ENCODE measurements at regions not wholly inside any gene's neighbourhood (a gene's known extent, or its start where the extent isn't known, plus 50 kb on each side); places are given as distances from the start of the nearest gene placed in this dataset.

DNA sequence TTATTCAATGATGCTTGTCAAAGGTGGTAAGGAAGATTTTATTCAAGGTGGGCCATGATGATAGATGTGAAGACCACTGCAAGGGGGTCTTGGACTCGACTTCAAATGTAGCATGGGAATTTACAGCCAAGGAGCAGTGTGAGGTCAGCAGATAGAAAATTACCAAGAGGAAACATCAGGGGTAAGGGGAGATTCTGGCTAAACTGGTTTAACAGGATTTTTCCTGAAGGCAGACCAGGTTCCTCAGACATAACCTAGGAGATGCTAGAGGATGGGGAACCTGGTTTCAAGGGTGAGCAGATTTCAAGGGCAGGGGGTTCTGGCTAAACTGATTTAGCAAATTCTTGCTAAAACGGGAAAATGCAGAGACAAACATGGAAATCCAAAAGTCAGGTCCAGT lies 464.9 kb downstream of the TAFA4 start:
- DNase-seq (ENCODE audit: low read depth) = no peak

- DNase-seq (ENCODE audit: low read depth) = no peak
Measured at GRCh38 chr3:68458581-68458980, 473.8 kb downstream of the TAFA4 start.

DNA sequence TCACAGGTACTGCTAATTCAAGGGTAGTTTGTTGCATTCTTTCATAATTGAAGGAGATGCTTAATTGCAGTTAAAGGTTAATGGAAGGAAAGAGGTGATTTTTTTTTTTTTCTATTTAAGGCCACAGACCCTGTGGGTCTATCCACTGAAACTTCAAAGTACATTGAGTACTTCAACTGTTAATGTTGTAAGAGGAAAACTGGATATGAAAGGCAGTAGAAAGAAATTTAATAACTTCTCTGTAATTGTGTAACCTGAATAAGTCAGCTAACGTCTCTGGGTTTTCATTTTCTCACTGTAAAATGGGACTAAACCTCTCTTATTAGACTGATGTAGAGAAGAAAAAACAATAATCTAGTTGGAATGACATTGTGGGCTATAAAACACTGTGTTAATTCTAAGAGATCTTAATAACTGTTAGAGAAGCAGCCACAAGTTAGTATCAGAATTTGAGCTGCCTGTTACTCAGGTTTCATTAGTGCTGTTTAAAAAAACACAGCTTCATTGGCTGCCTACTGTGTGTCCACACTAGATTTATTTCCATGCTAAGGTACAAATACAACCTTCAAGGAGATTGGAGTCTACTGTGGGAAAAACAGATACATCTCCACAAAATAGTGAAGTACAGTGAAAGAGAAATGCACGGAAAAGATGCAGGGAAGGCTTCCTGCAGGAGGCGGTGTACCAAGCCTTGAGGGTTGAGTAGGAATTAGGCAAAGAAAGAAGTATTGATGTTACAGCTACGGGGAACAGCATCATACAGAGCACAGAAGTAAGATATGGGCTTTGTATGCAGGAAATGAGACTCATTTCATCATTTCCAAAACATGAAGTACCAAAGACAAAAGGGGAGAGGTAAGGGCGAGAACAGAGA lies 483.6 kb downstream of the TAFA4 start:
- DNase-seq (ENCODE audit: low read depth) = no peak

DNA sequence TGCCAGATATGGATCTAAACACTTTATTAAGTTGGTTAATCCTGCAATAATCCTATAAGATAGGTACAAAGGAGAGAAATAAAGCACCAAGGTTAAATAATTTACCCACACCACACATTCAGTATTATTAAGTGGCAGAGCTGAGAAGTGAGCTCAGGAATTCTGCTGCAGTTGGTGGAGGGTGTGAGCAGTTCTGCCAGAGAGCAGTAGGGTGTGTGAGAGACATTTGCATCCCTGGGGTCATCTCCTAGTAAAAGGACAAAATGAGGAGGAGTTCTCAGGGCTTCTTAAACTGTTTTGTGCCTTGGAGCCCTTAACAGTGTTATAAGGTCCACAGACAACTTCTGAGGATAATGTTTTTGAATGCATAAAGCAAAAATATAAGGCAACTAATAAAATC lies 484.5 kb downstream of the TAFA4 start:
- DNase-seq (ENCODE audit: low read depth) = no peak

DNA sequence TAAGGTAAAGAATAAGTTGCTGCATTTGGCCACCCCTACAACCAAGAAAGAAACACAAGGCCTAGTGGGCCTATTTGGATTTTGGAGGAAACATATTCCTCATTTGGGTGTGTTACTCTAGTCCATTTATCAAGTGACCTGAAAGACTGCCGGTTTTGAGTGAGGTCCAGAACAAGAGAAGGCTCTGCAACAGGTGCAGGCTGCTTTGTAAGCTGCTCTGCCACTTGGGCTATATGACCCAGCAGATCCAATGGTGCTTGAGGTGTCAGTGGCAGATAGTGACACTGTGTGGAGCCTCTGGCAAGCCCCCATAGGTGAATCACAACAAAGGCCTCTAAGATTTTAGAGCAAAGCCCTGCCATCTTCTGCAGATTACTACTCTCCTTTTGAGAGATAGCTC lies 491.3 kb downstream of the TAFA4 start:
- no peak for DNase-seq (ENCODE audit: low read depth)

DNA sequence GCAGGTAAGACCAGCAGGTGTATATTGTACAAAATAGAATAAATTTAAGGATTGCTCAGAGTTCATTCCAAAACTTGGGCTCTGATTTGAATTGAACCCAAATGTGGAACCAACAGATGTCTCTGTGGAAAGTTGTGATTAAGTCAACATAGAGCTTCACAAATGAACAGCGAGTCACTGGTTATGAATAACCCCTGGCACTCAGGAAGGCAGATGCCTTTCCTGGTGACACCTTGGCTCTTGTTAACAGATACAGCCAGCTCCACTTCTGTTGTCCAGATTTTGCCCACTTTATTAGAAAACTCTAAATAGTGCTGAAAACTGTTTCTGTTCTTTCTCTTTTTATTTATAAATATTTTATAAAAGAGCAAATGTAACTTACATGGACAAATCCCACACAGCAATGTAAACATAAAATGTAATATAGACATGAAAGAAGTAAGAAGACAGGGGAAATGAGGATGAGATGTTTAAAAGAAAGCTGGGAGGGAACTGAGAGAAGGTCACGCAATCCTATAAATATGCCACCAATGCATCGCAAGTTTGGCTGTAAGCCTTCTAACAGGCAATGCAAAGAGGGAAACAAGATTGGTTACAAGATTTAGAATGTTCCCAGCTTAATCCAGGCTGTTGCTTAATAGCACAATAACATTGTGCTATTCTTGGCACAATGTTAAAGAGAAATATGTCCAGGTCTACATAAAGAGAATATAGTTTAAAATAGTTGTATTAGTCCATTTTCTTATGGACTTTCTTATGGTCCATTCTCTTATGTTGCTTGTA lies 495.5 kb downstream of the TAFA4 start:
- DNase-seq (ENCODE audit: low read depth) = no peak

- DNase-seq (ENCODE audit: low read depth) = no peak
Measured at GRCh38 chr3:68428495-68428894, 503.9 kb downstream of the TAFA4 start.

DNA sequence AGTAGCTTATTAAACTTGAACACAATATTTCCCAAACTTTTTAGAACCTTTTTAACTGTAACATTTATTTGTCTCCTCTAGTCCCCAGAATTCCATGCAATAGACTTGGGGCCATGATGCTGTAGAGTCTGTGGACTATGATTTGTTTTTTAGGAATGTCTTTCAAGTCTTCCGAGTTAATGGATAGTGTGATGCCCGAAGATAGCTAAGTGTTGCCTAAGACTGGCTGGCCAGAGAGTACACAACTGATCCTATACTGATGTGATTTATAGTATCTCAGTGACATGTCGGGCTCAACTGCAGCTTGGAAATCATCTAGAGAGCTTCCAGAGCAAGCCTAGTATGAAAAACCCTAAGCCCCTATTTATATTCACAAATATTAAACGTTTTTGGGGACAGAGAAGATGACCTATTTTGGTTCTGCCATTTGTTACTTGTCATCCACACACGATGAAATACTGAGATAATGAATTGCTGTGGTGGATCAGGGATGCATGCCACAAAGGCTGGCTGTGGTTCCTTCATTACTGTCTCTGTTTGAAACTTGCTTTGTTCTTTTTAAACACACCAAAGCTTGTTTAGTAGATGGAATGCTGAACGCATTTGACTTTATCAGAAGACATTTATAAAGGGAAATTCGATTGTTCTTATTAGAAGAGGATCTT lies 507.4 kb downstream of the TAFA4 start:
- no peak for DNase-seq (ENCODE audit: low read depth)

GRCh38 chr3:68408626-68409025 lies 523.7 kb downstream of the TAFA4 start:
- no peak for DNase-seq (ENCODE audit: low read depth)

GRCh38 chr3:68403741-68404140 lies 528.6 kb downstream of the TAFA4 start:
- no peak for DNase-seq (ENCODE audit: low read depth)

DNA sequence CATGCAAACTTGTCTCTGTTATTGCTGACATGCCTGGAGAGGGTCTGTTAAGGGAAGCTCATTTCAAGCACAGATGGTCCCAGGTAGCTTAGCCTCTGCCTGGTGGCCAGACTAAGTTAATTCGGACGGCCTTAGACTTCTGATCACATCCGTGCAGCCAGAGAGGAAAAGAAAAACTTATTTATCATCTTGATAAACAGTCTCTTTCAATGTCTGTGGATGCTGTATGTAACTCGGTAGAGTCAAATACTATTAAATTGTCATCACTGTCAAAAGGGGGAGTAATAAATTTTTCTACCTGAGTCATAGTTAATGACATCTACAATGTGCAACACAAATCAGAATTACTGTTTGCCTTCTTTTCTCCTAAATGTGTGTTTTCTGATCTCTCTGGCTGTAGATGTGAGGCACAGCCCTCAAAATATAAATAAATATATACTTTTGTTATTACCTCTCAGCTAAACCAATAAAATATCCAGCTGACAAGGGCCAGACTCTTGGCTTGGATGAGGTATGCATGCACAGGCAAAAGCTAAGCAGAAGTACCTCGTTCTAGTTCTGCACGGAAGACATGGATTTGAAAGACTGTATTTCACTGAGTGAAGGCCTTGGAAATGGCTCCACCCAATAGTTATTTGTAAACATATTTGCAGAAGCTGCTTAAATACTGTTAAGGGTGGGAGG lies 530.0 kb downstream of the TAFA4 start:
- DNase-seq (ENCODE audit: low read depth) = no peak

GRCh38 chr3:68378631-68379030 lies 553.7 kb downstream of the TAFA4 start:
- DNase-seq (ENCODE audit: low read depth) = no peak

- no peak for DNase-seq (ENCODE audit: low read depth)
Measured at GRCh38 chr3:68373727-68374126, 558.6 kb downstream of the TAFA4 start.

DNA sequence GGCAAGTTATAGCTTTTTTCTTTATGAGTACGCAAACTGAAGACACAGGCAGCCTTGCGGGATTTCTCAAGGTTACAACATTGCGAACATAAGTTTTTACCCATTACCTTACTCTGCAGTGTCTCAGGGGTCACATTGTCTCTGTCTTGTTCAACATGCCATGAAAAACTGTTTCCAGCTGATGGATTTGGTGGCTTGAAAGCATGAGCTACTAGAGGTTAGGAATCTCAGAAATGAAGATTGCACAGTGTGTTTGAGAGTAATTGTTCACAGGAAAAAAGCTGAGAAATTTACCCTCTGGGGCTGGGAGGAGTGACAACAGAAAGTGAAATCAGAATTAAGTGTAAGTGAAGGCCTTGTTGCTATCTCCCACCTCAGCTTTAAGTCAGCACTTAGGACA lies 568.6 kb downstream of the TAFA4 start:
- no peak for DNase-seq (ENCODE audit: low read depth)

DNA sequence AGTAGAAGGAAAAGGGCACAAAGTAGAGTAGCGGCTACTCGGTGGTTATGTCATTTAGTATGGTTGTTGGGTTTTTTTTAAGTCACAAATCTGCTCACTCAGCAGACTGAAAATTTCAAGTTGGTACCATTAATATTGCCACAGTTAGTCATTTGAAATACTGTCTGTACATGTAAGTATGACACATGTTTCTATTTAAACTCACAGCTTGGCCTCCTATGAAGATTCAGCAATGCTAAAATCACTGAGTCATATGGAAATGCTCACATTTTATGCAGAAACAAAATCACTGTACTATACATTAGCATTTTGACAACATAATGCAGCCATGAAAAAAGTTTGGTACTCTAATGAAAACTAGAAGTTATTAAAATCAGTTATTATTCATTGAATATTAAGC lies 571.9 kb downstream of the TAFA4 start:
- no peak for DNase-seq (ENCODE audit: low read depth)

- DNase-seq (ENCODE audit: low read depth) = no peak
Measured at GRCh38 chr3:68345781-68346180, 586.6 kb downstream of the TAFA4 start.

DNA sequence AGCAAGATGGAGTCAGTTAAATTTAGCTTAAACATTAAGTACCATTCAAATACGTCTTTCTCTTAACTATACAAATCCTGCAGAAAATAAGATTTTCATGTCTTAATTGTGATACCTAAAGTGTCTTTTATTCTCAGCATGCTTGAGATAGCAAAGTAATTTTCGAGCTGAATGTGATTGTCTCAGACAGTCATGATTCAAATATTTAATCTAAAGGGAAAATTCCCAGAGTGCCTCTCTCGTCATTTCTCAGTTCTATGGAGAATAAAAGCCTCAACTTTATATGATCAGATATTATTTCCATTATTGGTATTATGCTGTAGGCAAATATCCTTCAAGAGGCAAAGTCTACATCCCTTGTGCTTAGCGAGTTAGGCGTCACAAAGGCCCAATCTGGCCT lies 589.9 kb downstream of the TAFA4 start:
- DNase-seq (ENCODE audit: low read depth) = no peak

DNA sequence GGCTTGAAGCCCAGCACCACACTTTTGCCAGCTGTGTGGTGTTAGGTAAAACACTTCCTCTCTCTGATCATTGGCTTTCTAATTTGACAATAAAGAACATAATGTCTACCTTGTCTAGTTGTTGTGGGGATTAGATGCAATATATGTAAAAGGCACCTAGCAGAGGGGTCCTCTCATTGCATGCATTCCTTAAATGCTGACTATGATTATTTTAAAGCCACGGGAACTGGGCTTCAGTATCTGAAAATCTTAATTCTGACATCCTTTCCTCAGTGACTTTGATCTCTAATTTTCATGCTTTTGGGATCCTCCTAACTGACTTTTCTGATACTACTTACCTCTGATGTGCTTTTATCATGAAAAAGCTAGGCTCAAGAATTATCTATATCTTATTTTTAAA lies 596.3 kb downstream of the TAFA4 start:
- no peak for DNase-seq (ENCODE audit: low read depth)

DNA sequence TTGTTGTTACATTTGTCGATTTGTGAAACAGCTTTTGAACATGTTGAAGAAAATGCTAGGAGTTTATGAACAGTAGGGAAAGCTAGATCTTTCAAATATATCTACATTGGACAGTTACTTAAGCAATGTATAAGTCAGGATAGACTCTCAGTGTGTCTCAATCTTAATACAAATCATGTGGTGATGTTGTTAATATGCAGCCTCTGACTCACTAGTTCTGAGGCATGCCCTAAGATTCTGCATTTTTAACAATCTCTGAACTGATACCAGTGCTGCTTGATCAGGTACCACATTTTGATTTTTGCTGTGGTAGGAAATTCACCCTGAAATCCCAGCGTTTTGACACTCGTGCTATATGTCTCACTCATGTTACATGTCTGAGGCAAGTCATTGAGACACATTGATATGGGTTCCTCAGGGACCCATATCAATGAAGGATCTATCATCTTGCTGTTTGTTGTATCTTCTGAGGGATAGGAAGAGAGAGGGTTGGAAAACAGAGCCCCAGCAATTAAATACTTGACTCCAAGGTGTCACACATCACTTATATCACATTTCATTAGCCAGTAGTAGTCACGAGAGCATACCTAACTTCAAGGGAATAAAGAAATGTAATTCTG lies 597.9 kb downstream of the TAFA4 start:
- no peak for DNase-seq (ENCODE audit: low read depth)

DNA sequence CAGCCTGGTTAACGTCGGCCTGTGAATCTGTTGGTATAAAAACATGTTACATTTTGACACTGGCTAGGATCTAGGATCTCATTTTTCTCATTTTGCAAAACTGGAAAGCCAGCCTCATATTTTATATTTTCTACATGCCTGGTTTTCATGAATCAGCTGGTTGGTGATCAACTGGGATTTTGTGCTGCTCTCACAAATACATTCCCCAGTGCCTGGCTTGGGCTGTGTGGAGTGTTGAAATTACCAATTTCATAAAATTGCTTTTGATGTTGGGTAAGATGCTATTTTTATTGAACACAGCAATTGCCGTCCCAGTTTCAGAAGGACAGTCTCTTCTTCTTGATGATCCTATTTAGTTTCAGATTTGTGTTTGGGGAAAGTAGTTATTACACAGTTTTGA lies 604.3 kb downstream of the TAFA4 start:
- DNase-seq (ENCODE audit: low read depth) = no peak

- no peak for DNase-seq (ENCODE audit: low read depth)
Measured at GRCh38 chr3:68315964-68316363, 616.4 kb downstream of the TAFA4 start.

DNA sequence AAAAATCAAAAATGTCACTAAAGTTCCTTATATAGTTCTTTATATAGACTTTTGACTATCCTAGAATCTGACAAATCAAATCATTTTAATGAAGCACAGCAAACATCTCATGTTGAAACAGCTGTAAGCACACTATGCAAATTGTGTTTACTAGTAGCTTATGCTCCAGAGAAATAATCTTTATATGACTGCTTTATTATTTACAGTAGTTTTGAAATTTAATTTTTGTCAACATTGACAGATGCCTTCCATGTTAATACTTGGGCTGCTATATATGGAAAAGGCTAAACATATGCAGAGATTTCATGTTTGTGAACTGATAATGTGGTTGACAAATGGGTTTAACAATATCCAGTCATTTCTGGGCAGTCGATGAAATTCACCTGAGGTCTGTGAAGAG lies 616.8 kb downstream of the TAFA4 start:
- no peak for DNase-seq (ENCODE audit: low read depth)
